SK-N-SH treated with all-trans-retinoic acid at 6 μM for 48 hours (cell line): ENCODE measurements at regions not wholly inside any gene's neighbourhood (a gene's known extent, or its start where the extent isn't known, plus 50 kb on each side); places are given as distances from the start of the nearest gene placed in this dataset.

Experiments
- ATAC-seq: fragments of 200-7000 bp; cut with Tn5 transposase; 3 replicates; pipeline ENCODE4 v1.9.1; 2020; ENCODE audit warnings: mild to moderate bottlenecking, moderate library complexity
- ARNTL ChIP-seq: fragments of 450-650 bp; formaldehyde crosslinking; IDR thresholded peaks from 2 replicates; pipeline ENCODE4 v1.5.0; 2020; ENCODE audit warnings: low read depth, mild to moderate bottlenecking, moderate library complexity, borderline replicate concordance
- BACH2 ChIP-seq: fragments of 250-450 bp; sonication (Bioruptor Pico); IDR thresholded peaks from 2 replicates; pipeline ENCODE4 v1.9.0; 2021; ENCODE audit warnings: mild to moderate bottlenecking, borderline replicate concordance
- CREB5 ChIP-seq: fragments of 250-450 bp; sonication (Bioruptor Pico); IDR thresholded peaks from 2 replicates; pipeline ENCODE4 v1.5.1; 2020; ENCODE audit warnings: low read depth, mild to moderate bottlenecking, moderate library complexity
- CSDC2 ChIP-seq: fragments of 250-450 bp; sonication (Bioruptor Pico); IDR thresholded peaks from 2 replicates; pipeline ENCODE4 v1.5.0; 2020; ENCODE audit warnings: mild to moderate bottlenecking, moderate library complexity
- CSRNP3 ChIP-seq: fragments of 250-450 bp; sonication (Bioruptor Pico); IDR thresholded peaks from 2 replicates; pipeline ENCODE4 v1.5.1; 2021; ENCODE audit warnings: mild to moderate bottlenecking, moderate library complexity
- ESRRG ChIP-seq: fragments of 250-450 bp; sonication (Bioruptor Pico); IDR thresholded peaks from 2 replicates; pipeline ENCODE4 v1.6.1; 2021; ENCODE audit warnings: mild to moderate bottlenecking
- GLIS3 ChIP-seq: fragments of 250-450 bp; sonication (Bioruptor Pico); IDR thresholded peaks from 2 replicates; pipeline ENCODE4 v1.5.0; 2020; ENCODE audit warnings: mild to moderate bottlenecking, moderate library complexity
- ISL1 ChIP-seq: fragments of 250-450 bp; sonication (Bioruptor Pico); IDR thresholded peaks from 2 replicates; pipeline ENCODE4 v2.1.2; 2022; ENCODE audit warnings: mild to moderate bottlenecking, moderate library complexity
- OSR1 ChIP-seq: fragments of 250-450 bp; sonication (Bioruptor Pico); IDR thresholded peaks from 2 replicates; pipeline ENCODE4 v1.8.0; 2022; ENCODE audit warnings: moderate library complexity, mild to moderate bottlenecking, inconsistent platforms
- PATZ1 ChIP-seq: fragments of 250-450 bp; sonication (Bioruptor Pico); IDR thresholded peaks from 2 replicates; pipeline ENCODE4 v1.8.0; 2020; ENCODE audit warnings: mild to moderate bottlenecking, moderate library complexity, borderline replicate concordance
- POU6F1 ChIP-seq: fragments of 250-450 bp; sonication (Bioruptor Pico); IDR thresholded peaks from 2 replicates; pipeline ENCODE4 v1.8.0; 2021; ENCODE audit warnings: low read depth, mild to moderate bottlenecking, moderate library complexity, borderline replicate concordance
- PPARA ChIP-seq: fragments of 250-450 bp; sonication (Bioruptor Pico); IDR thresholded peaks from 2 replicates; pipeline ENCODE4 v1.5.0; 2020; ENCODE audit warnings: mild to moderate bottlenecking, borderline replicate concordance
- RARB ChIP-seq: fragments of 250-450 bp; sonication (Bioruptor Pico); IDR thresholded peaks from 2 replicates; pipeline ENCODE4 v1.8.0; 2021; ENCODE audit warnings: mild to moderate bottlenecking, moderate library complexity
- SNAI2 ChIP-seq: fragments of 250-450 bp; sonication (Bioruptor Pico); IDR thresholded peaks from 2 replicates; pipeline ENCODE4 v1.5.0; 2020; ENCODE audit warnings: mild to moderate bottlenecking, moderate library complexity
- TOX ChIP-seq: fragments of 250-450 bp; sonication (Bioruptor Pico); IDR thresholded peaks from 2 replicates; pipeline ENCODE4 v1.8.0; 2021; ENCODE audit warnings: mild to moderate bottlenecking, moderate library complexity, borderline replicate concordance
- TSHZ2 ChIP-seq: fragments of 250-450 bp; sonication (Bioruptor Pico); IDR thresholded peaks from 2 replicates; pipeline ENCODE4 v1.5.0; 2020; ENCODE audit warnings: mild to moderate bottlenecking, moderate library complexity
- ZC3H10 ChIP-seq: fragments of 250-450 bp; sonication (Bioruptor Pico); IDR thresholded peaks from 2 replicates; pipeline ENCODE4 v1.5.1; 2021; ENCODE audit warnings: mild to moderate bottlenecking, moderate library complexity
- ZFP3 ChIP-seq: fragments of 250-450 bp; sonication (Bioruptor Pico); IDR thresholded peaks from 2 replicates; pipeline ENCODE4 v1.5.0; 2020; ENCODE audit warnings: mild to moderate bottlenecking, moderate library complexity
- ZFP30 ChIP-seq: fragments of 450-650 bp; formaldehyde crosslinking; IDR thresholded peaks from 2 replicates; pipeline ENCODE4 v1.5.0; 2022; ENCODE audit warnings: mild to moderate bottlenecking, moderate library complexity
- ZNF565 ChIP-seq: fragments of 450-650 bp; formaldehyde crosslinking; conservative IDR thresholded peaks from 2 replicates; pipeline ENCODE4 v1.5.0; 2020; ENCODE audit warnings: low read depth, mild to moderate bottlenecking, moderate library complexity
- ZNF70 ChIP-seq: fragments of 450-650 bp; formaldehyde crosslinking; IDR thresholded peaks from 2 replicates; pipeline ENCODE4 v1.5.0; 2020; ENCODE audit warnings: mild to moderate bottlenecking, moderate library complexity
- ZNF8 ChIP-seq: fragments of 450-650 bp; formaldehyde crosslinking; IDR thresholded peaks from 2 replicates; pipeline ENCODE4 v1.5.0; 2020; ENCODE audit warnings: mild to moderate bottlenecking, moderate library complexity

- no peak for ATAC-seq
- no peak for TF ChIP-seq ISL1
- no peak for TF ChIP-seq CSDC2 (CRISPR knock-in tag)
- no peak for TF ChIP-seq PPARA (CRISPR knock-in tag)
- TF ChIP-seq ZNF8 (CRISPR knock-in tag): no peak
- TF ChIP-seq ZNF70 (CRISPR knock-in tag): no peak
- TF ChIP-seq ZNF565 (CRISPR knock-in tag): no peak
- no peak for TF ChIP-seq RARB (CRISPR knock-in tag)
- no peak for TF ChIP-seq PATZ1 (CRISPR knock-in tag)
- no peak for TF ChIP-seq ARNTL (CRISPR knock-in tag)
- no peak for TF ChIP-seq GLIS3
- TF ChIP-seq ESRRG (CRISPR knock-in tag): no peak
These were observed 190.3 kb upstream of the GRM3 start for GRCh38 chr7:86453454-86453853.

GRCh38 chr7:86448856-86449255 is 194.9 kb upstream of the GRM3 start:
- no peak for TF ChIP-seq BACH2
- no peak for TF ChIP-seq GLIS3
- no peak for TF ChIP-seq CSRNP3 (CRISPR knock-in tag)
- no peak for TF ChIP-seq ARNTL (CRISPR knock-in tag)
- TF ChIP-seq PPARA (CRISPR knock-in tag): no peak
- TF ChIP-seq TOX (CRISPR knock-in tag): no peak
- no peak for TF ChIP-seq ZC3H10 (CRISPR knock-in tag)
- ATAC-seq: no peak

- no peak for ATAC-seq
- TF ChIP-seq RARB (CRISPR knock-in tag) (no peak), CSDC2 (CRISPR knock-in tag) (no peak), OSR1 (CRISPR knock-in tag) (no peak), ZFP3 (CRISPR knock-in tag) (no peak), ARNTL (CRISPR knock-in tag) (no peak), POU6F1 (CRISPR knock-in tag) (no peak), ESRRG (CRISPR knock-in tag) (no peak), ZFP30 (CRISPR knock-in tag) (no peak), ISL1 (no peak), PPARA (CRISPR knock-in tag) (no peak), GLIS3 (no peak), ZNF8 (CRISPR knock-in tag) (no peak), TOX (CRISPR knock-in tag) (no peak), ZC3H10 (CRISPR knock-in tag) (no peak)
- TF ChIP-seq, all 23 proteins: peak for 0
These were observed 198.4 kb upstream of the GRM3 start for GRCh38 chr7:86445285-86445684.

- no peak for ATAC-seq
- TF ChIP-seq ZC3H10 (CRISPR knock-in tag) (no peak), GLIS3 (no peak), ZNF70 (CRISPR knock-in tag) (no peak), ZNF8 (CRISPR knock-in tag) (no peak), ISL1 (no peak), TSHZ2 (CRISPR knock-in tag) (no peak), ESRRG (CRISPR knock-in tag) (no peak), CSDC2 (CRISPR knock-in tag) (no peak), BACH2 (no peak), ZFP30 (CRISPR knock-in tag) (no peak), SNAI2 (no peak), POU6F1 (CRISPR knock-in tag) (no peak), OSR1 (CRISPR knock-in tag) (no peak), CREB5 (no peak), TOX (CRISPR knock-in tag) (no peak), PPARA (CRISPR knock-in tag) (no peak), RARB (CRISPR knock-in tag) (no peak), ARNTL (CRISPR knock-in tag) (no peak)
These were observed 199.5 kb upstream of the GRM3 start for GRCh38 chr7:86444245-86444644.
